Nephron (organoid): ENCODE measurements at regions not wholly inside any gene's neighbourhood (a gene's known extent, or its start where the extent isn't known, plus 50 kb on each side); places are given as distances from the start of the nearest gene placed in this dataset.

Source experiments
- H3K27ac Mint-ChIP-seq, 3 experiments: 2 replicates each; pipeline ENCODE4 v1.8.0; 2020; ENCODE audit warnings: mixed read lengths in 3 of 3, mild to moderate bottlenecking in 2 of 3, moderate library complexity in 1 of 3
- H3K27me3 Mint-ChIP-seq: 2 replicates; pipeline ENCODE4 v1.8.0; 2021; ENCODE audit warnings: low read depth, mild to moderate bottlenecking, moderate library complexity, mixed read lengths
- H3K36me3 Mint-ChIP-seq: 2 replicates; pipeline ENCODE4 v1.8.0; 2020; ENCODE audit warnings: low read depth, mixed read lengths
- H3K4me1 Mint-ChIP-seq: 2 replicates; pipeline ENCODE4 v1.8.0; 2020; ENCODE audit warnings: mixed read lengths
- H3K4me3 Mint-ChIP-seq, 3 experiments: 2 replicates each; pipeline ENCODE4 v1.8.0; 2020; ENCODE audit warnings: mild to moderate bottlenecking in 3 of 3, mixed read lengths in 3 of 3, moderate library complexity in 2 of 3
- H3K9me3 Mint-ChIP-seq: 2 replicates; pipeline ENCODE4 v1.8.0; 2020; ENCODE audit warnings: mixed read lengths
- CTCF ChIP-seq, 3 experiments: fragments of 200-600 bp; sonication (generic); IDR thresholded peaks; one replicate each; pipeline ENCODE4 v1.5.0; 2021; ENCODE audit warnings: antibody characterized with exemption in 3 of 3; ENCODE audit not compliant: unreplicated experiment in 3 of 3

GRCh38 chrX:134186362-134187121, 50.4 kb upstream of the CCDC160 start:
- Mint-ChIP-seq H3K27ac (peak overlapping the region in 1 of 3 experiments; percentile 46), H3K27me3 (no peaks in the 10 kb centered on the region), H3K4me1 (peaks cover 12% of the 10 kb centered on the region), H3K4me3 (no peak overlapping the region), H3K9me3 (no peaks in the 10 kb centered on the region), H3K36me3 (no peaks in the 10 kb centered on the region)
- TF ChIP-seq CTCF (IDR thresholded peaks at IDR 0.05; ENCODE audit: unreplicated experiment in 3 of 3) = no peak
